ENCODE measurements at regions not wholly inside any gene's neighbourhood (a gene's known extent, or its start where the extent isn't known, plus 50 kb on each side); places are given as distances from the start of the nearest gene placed in this dataset.

- no peak for TF ChIP-seq CTCF (IDR thresholded peaks at IDR 0.05)
- TF ChIP-seq POLR2AphosphoS5 (IDR thresholded peaks at IDR 0.05) = no peak
- TF ChIP-seq EP300 (IDR thresholded peaks at IDR 0.05; ENCODE audit: low read depth) = no peak
These were observed 103.4 kb downstream of the TENT5C start for GRCh38 chr1:117709249-117709691.

All from transverse colon (tissue), 4 donors.